Kidney epithelial cell (primary cell): ENCODE measurements at regions not wholly inside any gene's neighbourhood (a gene's known extent, or its start where the extent isn't known, plus 50 kb on each side); places are given as distances from the start of the nearest gene placed in this dataset.
"Not testable (repeated sequence)": the region's sequence is repeated elsewhere in the genome, so short reads cannot be mapped to it uniquely, and the experiment has no call there.

ENCODE experiments used
- DNase-seq: peaks from one replicate; pipeline ENCODE4 v3.0.0-alpha.2; 2010; ENCODE audit warnings: low read depth
- H3K27me3 ChIP-seq: 2 replicates; pipeline ENCODE4 v1.6.0; 2011; ENCODE audit warnings: low read length; ENCODE audit not compliant: control insufficient read depth, insufficient read depth
- H3K36me3 ChIP-seq: 2 replicates; pipeline ENCODE4 v1.5.1; 2011; ENCODE audit warnings: low read length; ENCODE audit not compliant: control insufficient read depth, insufficient read depth
- H3K4me3 ChIP-seq: 2 replicates; pipeline ENCODE4 v1.5.1; 2011; ENCODE audit warnings: low read depth, mild to moderate bottlenecking, control low read depth, low read length
- TF ChIP-seq, protein P1 (sequence below): IDR thresholded peaks from 2 replicates; pipeline ENCODE4 v1.5.1; 2011; ENCODE audit warnings: mild to moderate bottlenecking, moderate library complexity, low read length, control low read depth, inconsistent platforms; ENCODE audit not compliant: insufficient read depth, poor library complexity, severe bottlenecking

GRCh38 chr7:53609185-53609584, 573.8 kb downstream of the POM121L12 start:
- Histone ChIP-seq H3K27me3 (no peaks in the 10 kb centered on the region), H3K4me3 (no peak overlapping the region), H3K36me3 (no peaks in the 10 kb centered on the region)
- DNase-seq, result no peak
- TF ChIP-seq, protein P1, sequence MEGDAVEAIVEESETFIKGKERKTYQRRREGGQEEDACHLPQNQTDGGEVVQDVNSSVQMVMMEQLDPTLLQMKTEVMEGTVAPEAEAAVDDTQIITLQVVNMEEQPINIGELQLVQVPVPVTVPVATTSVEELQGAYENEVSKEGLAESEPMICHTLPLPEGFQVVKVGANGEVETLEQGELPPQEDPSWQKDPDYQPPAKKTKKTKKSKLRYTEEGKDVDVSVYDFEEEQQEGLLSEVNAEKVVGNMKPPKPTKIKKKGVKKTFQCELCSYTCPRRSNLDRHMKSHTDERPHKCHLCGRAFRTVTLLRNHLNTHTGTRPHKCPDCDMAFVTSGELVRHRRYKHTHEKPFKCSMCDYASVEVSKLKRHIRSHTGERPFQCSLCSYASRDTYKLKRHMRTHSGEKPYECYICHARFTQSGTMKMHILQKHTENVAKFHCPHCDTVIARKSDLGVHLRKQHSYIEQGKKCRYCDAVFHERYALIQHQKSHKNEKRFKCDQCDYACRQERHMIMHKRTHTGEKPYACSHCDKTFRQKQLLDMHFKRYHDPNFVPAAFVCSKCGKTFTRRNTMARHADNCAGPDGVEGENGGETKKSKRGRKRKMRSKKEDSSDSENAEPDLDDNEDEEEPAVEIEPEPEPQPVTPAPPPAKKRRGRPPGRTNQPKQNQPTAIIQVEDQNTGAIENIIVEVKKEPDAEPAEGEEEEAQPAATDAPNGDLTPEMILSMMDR, result no peak

GRCh38 chr7:53611043-53611442, 575.6 kb downstream of the POM121L12 start:
- Histone ChIP-seq H3K36me3 (no peaks in the 10 kb centered on the region), H3K27me3 (no peaks in the 10 kb centered on the region), H3K4me3 (no peak overlapping the region)
- TF ChIP-seq, protein P1, result no peak
- DNase-seq, result no peak

GRCh38 chr7:53624356-53624755, 588.9 kb downstream of the POM121L12 start:
- TF ChIP-seq, protein P1, result no peak
- no peaks in the 10 kb centered on the region for H3K36me3 ChIP-seq
- no peak for DNase-seq
- H3K4me3 ChIP-seq, result no peak overlapping the region
- H3K27me3 ChIP-seq, result no peaks in the 10 kb centered on the region

GRCh38 chr7:53628775-53629174, 593.3 kb downstream of the POM121L12 start:
- H3K27me3 ChIP-seq, result no peaks in the 10 kb centered on the region
- no peak overlapping the region for H3K4me3 ChIP-seq
- TF ChIP-seq, protein P1, result no peak
- no peaks in the 10 kb centered on the region for H3K36me3 ChIP-seq
- no peak for DNase-seq

DNA sequence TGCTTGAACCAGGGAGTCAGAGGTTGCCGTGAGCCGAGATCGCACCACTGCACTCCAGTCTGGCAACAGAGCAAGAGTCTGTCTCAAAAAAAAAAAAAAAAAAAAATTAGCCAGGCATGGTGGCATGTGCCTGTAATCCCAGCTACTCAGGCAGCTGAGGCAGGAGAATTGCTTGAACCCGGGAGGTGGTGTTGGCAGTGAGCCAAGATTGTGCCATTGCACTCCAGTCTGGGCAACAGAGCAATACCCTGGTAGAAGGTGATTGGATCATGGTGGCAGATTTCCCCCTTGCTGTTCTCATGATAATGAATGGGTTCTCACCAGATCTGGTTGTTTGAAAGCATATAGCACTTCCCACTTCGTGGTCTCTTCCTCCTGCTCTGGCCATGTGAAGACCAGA, 599.8 kb downstream of the POM121L12 start:
- DNase-seq, H3K4me3 ChIP-seq, H3K27me3 ChIP-seq, H3K36me3 ChIP-seq: not testable (repeated sequence)

- no peaks in the 10 kb centered on the region for H3K36me3 ChIP-seq
- no peak overlapping the region for H3K4me3 ChIP-seq
- DNase-seq, result no peak
- TF ChIP-seq, protein P1, result no peak
- H3K27me3 ChIP-seq, result no peaks in the 10 kb centered on the region
Observed at GRCh38 chr7:53638517-53638916, 603.1 kb downstream of the POM121L12 start.

DNA sequence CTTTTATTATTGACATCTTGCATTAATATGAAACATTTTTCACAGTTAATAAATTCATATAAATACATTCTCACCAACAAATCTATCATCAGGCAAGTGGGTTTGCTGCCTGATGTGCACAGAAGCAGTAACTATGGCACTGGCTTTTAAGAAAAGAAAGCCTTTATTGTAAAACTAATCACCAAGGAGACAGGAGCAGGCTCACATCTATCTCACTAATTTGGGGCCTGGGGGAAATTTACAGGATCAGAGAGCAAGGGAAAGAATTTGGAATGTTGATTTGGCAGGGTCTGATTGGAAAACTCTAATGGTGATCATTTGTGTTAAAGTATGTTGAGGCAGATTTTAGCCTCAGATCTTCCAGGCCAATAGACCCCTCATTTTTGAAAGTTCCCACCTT, 605.7 kb downstream of the POM121L12 start:
- DNase-seq, result no peak
- Histone ChIP-seq H3K4me3 (no peak overlapping the region), H3K27me3 (no peaks in the 10 kb centered on the region), H3K36me3 (no peaks in the 10 kb centered on the region)
- TF ChIP-seq, protein P1, result no peak
